SK-N-MC (cell line): ENCODE measurements at regions not wholly inside any gene's neighbourhood (a gene's known extent, or its start where the extent isn't known, plus 50 kb on each side); places are given as distances from the start of the nearest gene placed in this dataset.

Source experiments
- EZH2 ChIP-seq: fragments of 200-600 bp; sonication (generic); IDR thresholded peaks from one replicate; pipeline ENCODE4 v1.6.1; 2017; ENCODE audit warnings: antibody characterized with exemption
- FOXP2 ChIP-seq: optimal IDR thresholded peaks from 2 replicates; pipeline ENCODE3; 2011; ENCODE audit warnings: mild to moderate bottlenecking, moderate library complexity; ENCODE audit not compliant: insufficient read depth; ENCODE audit errors: extremely low read length, control extremely low read depth
- POLR2AphosphoS5 ChIP-seq: IDR thresholded peaks from 2 replicates; pipeline ENCODE4 v1.6.1; 2012; ENCODE audit warnings: mild to moderate bottlenecking, low read depth, low read length, borderline replicate concordance

GRCh38 chr5:75961818-75962217, 121.4 kb upstream of the SV2C start:
- no peak for TF ChIP-seq EZH2
- no peak for TF ChIP-seq POLR2AphosphoS5
- no peak for TF ChIP-seq FOXP2
